ENCODE measurements at regions not wholly inside any gene's neighbourhood (a gene's known extent, or its start where the extent isn't known, plus 50 kb on each side); places are given as distances from the start of the nearest gene placed in this dataset.

DNA sequence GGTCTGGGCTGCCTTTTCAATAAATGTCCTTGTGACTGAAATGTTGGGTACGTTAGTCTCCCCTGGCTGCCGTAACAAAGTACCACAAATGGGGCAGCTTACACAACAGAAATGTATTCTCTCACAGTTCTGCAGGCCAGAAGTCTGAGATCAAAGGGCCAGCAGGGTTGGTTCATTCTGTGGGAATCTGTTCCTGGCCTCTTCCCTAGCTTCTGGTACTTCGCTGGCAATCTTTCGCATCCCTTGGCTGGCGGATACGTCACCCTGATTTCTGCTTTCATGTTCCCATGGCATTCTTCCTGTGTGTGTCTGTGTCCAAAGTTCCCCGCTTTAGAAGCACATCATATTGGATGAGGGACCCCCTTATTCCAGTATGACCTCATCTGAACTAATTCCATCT is 95.8 kb upstream of the NCOR2 start:
- no TSS peak for BruUV-seq (replicated peaks)
- CTCF ChIA-PET: no interaction called here
- Histone ChIP-seq H3K27me3 (ENCODE audit: insufficient read depth, low read depth) (no peaks in the 10 kb centered on the region), H3K36me3 (ENCODE audit: low read depth) (no peaks in the 10 kb centered on the region), H3K27ac (no peak overlapping the region), H3K9me2 (ENCODE audit: insufficient read depth) (no peaks in the 10 kb centered on the region), H3K9me3 (ENCODE audit: insufficient read depth, low read depth) (no peaks in the 10 kb centered on the region), H3F3A (ENCODE audit: insufficient read depth, low read depth) (peaks cover 21% of the 10 kb centered on the region; the same call in 1 of the 2 replicates), H2AFZ (no peak overlapping the region), H4K20me1 (ENCODE audit: insufficient read depth) (no peaks in the 10 kb centered on the region), H3K79me2 (ENCODE audit: low read depth) (no peaks in the 10 kb centered on the region), H3K4me2 (no peak overlapping the region), H3K4me3 (no peak overlapping the region), H3K4me1 (replicated peaks; ENCODE audit: insufficient read depth) (peaks cover 21% of the 10 kb centered on the region)
- TF ChIP-seq, protein P1, sequence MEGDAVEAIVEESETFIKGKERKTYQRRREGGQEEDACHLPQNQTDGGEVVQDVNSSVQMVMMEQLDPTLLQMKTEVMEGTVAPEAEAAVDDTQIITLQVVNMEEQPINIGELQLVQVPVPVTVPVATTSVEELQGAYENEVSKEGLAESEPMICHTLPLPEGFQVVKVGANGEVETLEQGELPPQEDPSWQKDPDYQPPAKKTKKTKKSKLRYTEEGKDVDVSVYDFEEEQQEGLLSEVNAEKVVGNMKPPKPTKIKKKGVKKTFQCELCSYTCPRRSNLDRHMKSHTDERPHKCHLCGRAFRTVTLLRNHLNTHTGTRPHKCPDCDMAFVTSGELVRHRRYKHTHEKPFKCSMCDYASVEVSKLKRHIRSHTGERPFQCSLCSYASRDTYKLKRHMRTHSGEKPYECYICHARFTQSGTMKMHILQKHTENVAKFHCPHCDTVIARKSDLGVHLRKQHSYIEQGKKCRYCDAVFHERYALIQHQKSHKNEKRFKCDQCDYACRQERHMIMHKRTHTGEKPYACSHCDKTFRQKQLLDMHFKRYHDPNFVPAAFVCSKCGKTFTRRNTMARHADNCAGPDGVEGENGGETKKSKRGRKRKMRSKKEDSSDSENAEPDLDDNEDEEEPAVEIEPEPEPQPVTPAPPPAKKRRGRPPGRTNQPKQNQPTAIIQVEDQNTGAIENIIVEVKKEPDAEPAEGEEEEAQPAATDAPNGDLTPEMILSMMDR (conservative IDR thresholded peaks at IDR 0.05): no peak
- POLR2A ChIA-PET (ENCODE audit: unreplicated experiment): no interaction called here
- DNase-seq: no peak
- intact Hi-C loops (cut with micrococcal nuclease; ENCODE audit: unreplicated experiment): no loop called here

DNA sequence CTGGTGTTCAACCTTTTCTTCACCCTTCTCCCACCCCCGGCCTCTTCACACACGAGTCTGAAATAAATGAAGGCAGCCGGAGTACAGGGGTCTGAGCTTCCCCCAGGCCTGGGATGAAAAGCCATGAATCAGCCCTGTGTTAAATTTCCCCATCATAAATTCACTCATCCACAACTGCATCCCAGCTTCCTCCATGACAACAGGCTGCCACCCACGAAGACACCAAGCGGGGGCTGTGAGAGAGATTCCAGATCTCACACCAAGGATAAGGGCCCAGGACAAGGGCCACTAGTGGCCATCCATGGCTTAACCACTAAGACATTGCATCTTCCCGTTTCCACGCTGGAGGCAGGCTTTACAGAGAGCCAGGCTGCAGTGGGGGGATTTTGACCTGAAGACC is 93.9 kb upstream of the NCOR2 start:
- Histone ChIP-seq H3K9me3 (ENCODE audit: insufficient read depth, low read depth) (no peaks in the 10 kb centered on the region), H3K9me2 (ENCODE audit: insufficient read depth) (no peaks in the 10 kb centered on the region), H3K4me2 (no peak overlapping the region), H3K27me3 (ENCODE audit: insufficient read depth, low read depth) (no peaks in the 10 kb centered on the region), H3K79me2 (ENCODE audit: low read depth) (no peaks in the 10 kb centered on the region), H3F3A (ENCODE audit: insufficient read depth, low read depth) (peaks cover 20% of the 10 kb centered on the region; the same call in 1 of the 2 replicates), H3K4me1 (replicated peaks; ENCODE audit: insufficient read depth) (peaks cover 20% of the 10 kb centered on the region), H3K36me3 (ENCODE audit: low read depth) (no peaks in the 10 kb centered on the region), H2AFZ (no peak overlapping the region), H4K20me1 (ENCODE audit: insufficient read depth) (no peaks in the 10 kb centered on the region), H3K4me3 (no peak overlapping the region), H3K27ac (no peak overlapping the region)
- no TSS peak for BruUV-seq (replicated peaks)
- intact Hi-C loops (cut with micrococcal nuclease; ENCODE audit: unreplicated experiment): no loop called here
- no peak for DNase-seq
- POLR2A ChIA-PET (ENCODE audit: unreplicated experiment): no interaction called here
- CTCF ChIA-PET: no interaction called here
- TF ChIP-seq, protein P1 (conservative IDR thresholded peaks at IDR 0.05): no peak
- no peak for TF ChIP-seq EZH2 (IDR thresholded peaks at IDR 0.05; ENCODE audit: low read depth)

DNA sequence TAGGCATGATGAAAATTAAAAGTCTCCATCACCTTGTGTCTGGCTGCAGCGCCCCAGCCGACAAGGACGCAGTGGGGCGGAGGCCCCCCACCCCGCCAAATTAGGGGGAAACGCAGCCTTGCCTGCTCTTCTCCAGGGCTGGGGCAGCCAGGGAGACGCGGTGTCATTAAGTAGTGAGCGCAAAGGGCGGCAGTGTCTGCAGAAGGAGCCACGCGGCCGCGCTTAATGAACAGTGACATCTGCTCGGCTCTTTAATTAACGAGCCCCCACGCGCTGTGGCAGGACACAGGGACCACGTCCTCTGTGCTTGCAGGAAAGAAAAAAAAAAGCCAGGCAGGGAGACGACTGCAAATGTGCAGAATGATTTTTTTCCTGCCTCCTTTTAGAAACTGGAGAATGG is 93.4 kb upstream of the NCOR2 start:
- no peaks in the 10 kb centered on the region for H3K36me3 ChIP-seq (ENCODE audit: low read depth)
- intact Hi-C loops (cut with micrococcal nuclease; ENCODE audit: unreplicated experiment): no loop called here
- H3K9me2 ChIP-seq (ENCODE audit: insufficient read depth): no peaks in the 10 kb centered on the region
- POLR2A ChIA-PET (ENCODE audit: unreplicated experiment): no interaction called here
- H3K4me3 ChIP-seq: no peak overlapping the region
- no peaks in the 10 kb centered on the region for H3K9me3 ChIP-seq (ENCODE audit: insufficient read depth, low read depth)
- BruUV-seq (replicated peaks): no TSS peak
- no peak for DNase-seq
- H3F3A ChIP-seq (ENCODE audit: insufficient read depth, low read depth): peaks cover 15% of the 10 kb centered on the region; the same call in 1 of the 2 replicates
- no peak for TF ChIP-seq EZH2 (IDR thresholded peaks at IDR 0.05; ENCODE audit: low read depth)
- TF ChIP-seq, protein P1 (conservative IDR thresholded peaks at IDR 0.05): no peak
- no peak overlapping the region for H3K4me2 ChIP-seq
- no peak overlapping the region for H2AFZ ChIP-seq
- no peak overlapping the region for H3K27ac ChIP-seq
- no peaks in the 10 kb centered on the region for H4K20me1 ChIP-seq (ENCODE audit: insufficient read depth)
- peaks cover 15% of the 10 kb centered on the region for H3K4me1 ChIP-seq (replicated peaks; ENCODE audit: insufficient read depth)
- H3K79me2 ChIP-seq (ENCODE audit: low read depth): no peaks in the 10 kb centered on the region
- CTCF ChIA-PET: no interaction called here
- no peaks in the 10 kb centered on the region for H3K27me3 ChIP-seq (ENCODE audit: insufficient read depth, low read depth)
